Endothelial cell of umbilical vein (primary cell): ENCODE measurements at regions not wholly inside any gene's neighbourhood (a gene's known extent, or its start where the extent isn't known, plus 50 kb on each side); places are given as distances from the start of the nearest gene placed in this dataset.

Source experiments
- BruUV-seq: library from RNA; stranded (reverse); fragments of 400-500 nt; replicated peaks from 2 replicates; lab custom pipeline; 2021; lab: Mats Ljungman, UMichigan
- CTCF ChIA-PET: fragments of 300-600, 350-600 bp; sonication (Branson Sonifier 250); formaldehyde crosslinking; loops from one replicate; lab custom pipeline; 2021; ENCODE audit warnings: antibody characterized with exemption, inconsistent platforms; lab: Charles Lee
- POLR2A ChIA-PET: fragments of 300-600, 350-600 bp; sonication (Branson Sonifier 250); formaldehyde crosslinking; loops from one replicate; lab custom pipeline; 2021; ENCODE audit warnings: antibody characterized with exemption, inconsistent platforms; lab: Charles Lee
- DNase-seq: peaks from one replicate; pipeline ENCODE4 v3.0.0-alpha.2; 2011; ENCODE audit warnings: low read depth, low spot score
- FAIRE-seq: peaks from 2 replicates; lab custom pipeline; 2011; peaks lifted over from hg19 to GRCh38; lab: Jason Lieb, UNC
- H2AFZ ChIP-seq: 2 replicates; pipeline ENCODE4 v1.6.0; 2012; ENCODE audit warnings: low read depth, low read length, control low read depth, inconsistent platforms
- H3K27ac ChIP-seq: 2 replicates; pipeline ENCODE4 v1.5.1; 2011; ENCODE audit warnings: low read depth, mild to moderate bottlenecking, control low read depth, low read length, moderate library complexity; ENCODE audit not compliant: insufficient read depth
- H3K27me3 ChIP-seq, 2 experiments: 2 replicates each; pipeline versions ENCODE4 v1.6.0 to v1.6.1; 2011; ENCODE audit warnings: low read length in 2 of 2, mixed read lengths in 1 of 2; ENCODE audit not compliant: control insufficient read depth in 2 of 2, insufficient read depth in 2 of 2
- H3K36me3 ChIP-seq, 2 experiments: 2 replicates in 1 of 2; 3 replicates in 1 of 2; pipeline ENCODE4 v1.5.1; 2011; ENCODE audit warnings: low read length in 2 of 2, mild to moderate bottlenecking in 1 of 2, moderate library complexity in 1 of 2; ENCODE audit not compliant: control insufficient read depth in 2 of 2, insufficient read depth in 2 of 2; ENCODE audit errors: extremely low read depth in 1 of 2
- H3K4me1 ChIP-seq: 3 replicates; pipeline ENCODE4 v1.5.1; 2011; ENCODE audit warnings: mild to moderate bottlenecking, low read length; ENCODE audit not compliant: control insufficient read depth, insufficient read depth; ENCODE audit errors: extremely low read depth
- H3K4me2 ChIP-seq: 2 replicates; pipeline ENCODE4 v1.6.1; 2011; ENCODE audit warnings: low read length, control low read depth, mixed read lengths; ENCODE audit not compliant: insufficient read depth
- H3K4me3 ChIP-seq, 3 experiments: fragments of 200-600 bp in 1 of 3; sonication (generic), shearing (Covaris generic) in 1 of 3; replicated peaks in 1 of 3; 2 replicates each; pipeline ENCODE4 v1.5.1; 2011 to 2016; ENCODE audit warnings: control low read depth in 3 of 3, low read length in 3 of 3, mild to moderate bottlenecking in 2 of 3, inconsistent platforms in 1 of 3, low read depth in 1 of 3, moderate library complexity in 1 of 3; ENCODE audit not compliant: insufficient read depth in 1 of 3
- H3K79me2 ChIP-seq: 2 replicates; pipeline ENCODE4 v1.6.0; 2012; ENCODE audit warnings: low read length, inconsistent platforms; ENCODE audit not compliant: control insufficient read depth, insufficient read depth
- H3K9ac ChIP-seq: replicated peaks from 2 replicates; pipeline ENCODE3; 2011; ENCODE audit warnings: low read length, control low read depth; ENCODE audit not compliant: insufficient read depth; ENCODE audit errors: extremely low read depth
- H3K9me1 ChIP-seq: replicated peaks from 3 replicates; pipeline ENCODE4 v1.6.0; 2011; ENCODE audit warnings: mild to moderate bottlenecking, low read length; ENCODE audit not compliant: control insufficient read depth, insufficient read depth; ENCODE audit errors: extremely low read depth
- H3K9me3 ChIP-seq: replicated peaks from 2 replicates; pipeline ENCODE4 v1.5.1; 2012; ENCODE audit warnings: low read length, inconsistent platforms; ENCODE audit not compliant: control insufficient read depth, insufficient read depth
- H4K20me1 ChIP-seq: replicated peaks from 2 replicates; pipeline ENCODE3; 2011; ENCODE audit warnings: mild to moderate bottlenecking, low read length; ENCODE audit not compliant: control insufficient read depth, insufficient read depth; ENCODE audit errors: extremely low read depth
- EZH2 ChIP-seq: IDR thresholded peaks from 2 replicates; pipeline ENCODE4 v1.6.1; 2012; ENCODE audit warnings: borderline replicate concordance, low read depth, mild to moderate bottlenecking, moderate library complexity, low read length, inconsistent platforms; ENCODE audit not compliant: severe bottlenecking
- GATA2 ChIP-seq: IDR thresholded peaks from 2 replicates; pipeline ENCODE4 v1.7.0; 2011; ENCODE audit warnings: low read depth, mild to moderate bottlenecking, moderate library complexity, mixed read lengths, low read length; ENCODE audit not compliant: insufficient read length, insufficient read depth
- JUN ChIP-seq: IDR thresholded peaks from 2 replicates; pipeline ENCODE4 v1.6.1; 2011; ENCODE audit warnings: borderline replicate concordance, low read depth; ENCODE audit not compliant: insufficient read length, insufficient read depth
- MYC ChIP-seq: IDR thresholded peaks from one replicate; pipeline ENCODE4 v1.6.1; 2011; ENCODE audit warnings: mild to moderate bottlenecking, low read depth, low read length
- POLR2A ChIP-seq: IDR thresholded peaks from 2 replicates; pipeline ENCODE4 v1.6.1; 2012; ENCODE audit warnings: low read depth, mild to moderate bottlenecking, control low read depth, low read length
- POLR2AphosphoS5 ChIP-seq: IDR thresholded peaks from 2 replicates; pipeline ENCODE4 v1.6.1; 2012; ENCODE audit warnings: low read depth, mild to moderate bottlenecking, control low read depth, low read length, moderate library complexity; ENCODE audit not compliant: insufficient read depth
- dilution Hi-C: fragments of 300-500 bp; cut with MboI; formaldehyde crosslinking; loops from one replicate; pipeline ENCODE4 v1.15.0; 2019; ENCODE audit warnings: low sequenced_read_pairs; ENCODE audit not compliant: extremely low pct_ligation_motif_present
- intact Hi-C: fragments of 100-400 bp; cut with micrococcal nuclease; formaldehyde crosslinking; loops from one replicate; pipeline ENCODE4 v1.10.0; 2022
- TF ChIP-seq, protein P1 (sequence below), 2 donors: IDR thresholded peaks; 1 replicate in 1 of 2; 2 replicates in 1 of 2; pipeline ENCODE4 v1.5.1; 2011; ENCODE audit warnings: low read length in 2 of 2, mild to moderate bottlenecking in 2 of 2, moderate library complexity in 2 of 2, control low read depth in 1 of 2, inconsistent platforms in 1 of 2, low read depth in 1 of 2; ENCODE audit not compliant: insufficient read depth in 1 of 2; ENCODE audit errors: extremely low read depth in 1 of 2
- TF ChIP-seq, protein P2 (sequence below): IDR thresholded peaks from 2 replicates; pipeline ENCODE4 v1.6.1; 2011; ENCODE audit not compliant: insufficient read depth, insufficient read length

DNA sequence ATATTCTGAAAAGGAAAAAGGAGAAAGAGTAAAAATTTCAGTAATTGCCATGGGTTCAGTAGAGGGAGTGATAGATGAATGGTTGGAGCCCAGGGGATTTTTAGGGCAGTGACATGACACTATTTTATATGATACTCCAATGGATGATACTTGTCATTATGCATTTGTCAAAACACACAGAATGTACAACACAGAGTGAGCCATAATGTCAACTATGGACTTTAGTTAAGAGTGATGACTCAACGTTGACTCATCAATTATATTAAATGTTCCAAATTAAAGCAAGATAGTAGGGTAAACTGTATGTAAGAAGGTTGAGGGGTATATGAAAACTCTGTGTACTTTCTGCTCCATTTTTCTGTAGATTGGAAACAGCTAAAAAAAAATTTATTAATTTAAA is 586.4 kb downstream of the TAF11L14 start:
- no peak overlapping the region for H3K4me3 ChIP-seq
- H3K9me3 ChIP-seq = peaks cover 1% of the 10 kb centered on the region
- no peaks in the 10 kb centered on the region for H3K4me1 ChIP-seq
- TF ChIP-seq, protein P1, sequence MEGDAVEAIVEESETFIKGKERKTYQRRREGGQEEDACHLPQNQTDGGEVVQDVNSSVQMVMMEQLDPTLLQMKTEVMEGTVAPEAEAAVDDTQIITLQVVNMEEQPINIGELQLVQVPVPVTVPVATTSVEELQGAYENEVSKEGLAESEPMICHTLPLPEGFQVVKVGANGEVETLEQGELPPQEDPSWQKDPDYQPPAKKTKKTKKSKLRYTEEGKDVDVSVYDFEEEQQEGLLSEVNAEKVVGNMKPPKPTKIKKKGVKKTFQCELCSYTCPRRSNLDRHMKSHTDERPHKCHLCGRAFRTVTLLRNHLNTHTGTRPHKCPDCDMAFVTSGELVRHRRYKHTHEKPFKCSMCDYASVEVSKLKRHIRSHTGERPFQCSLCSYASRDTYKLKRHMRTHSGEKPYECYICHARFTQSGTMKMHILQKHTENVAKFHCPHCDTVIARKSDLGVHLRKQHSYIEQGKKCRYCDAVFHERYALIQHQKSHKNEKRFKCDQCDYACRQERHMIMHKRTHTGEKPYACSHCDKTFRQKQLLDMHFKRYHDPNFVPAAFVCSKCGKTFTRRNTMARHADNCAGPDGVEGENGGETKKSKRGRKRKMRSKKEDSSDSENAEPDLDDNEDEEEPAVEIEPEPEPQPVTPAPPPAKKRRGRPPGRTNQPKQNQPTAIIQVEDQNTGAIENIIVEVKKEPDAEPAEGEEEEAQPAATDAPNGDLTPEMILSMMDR (IDR thresholded peaks at IDR 0.05; ENCODE audit: extremely low read depth in 1 of 2, insufficient read depth in 1 of 2, low read depth in 1 of 2, low read length in 2 of 2) = no peak
- TF ChIP-seq POLR2A (no peak), POLR2AphosphoS5 (no peak), EZH2 (no peak), JUN (no peak), GATA2 (no peak), MYC (no peak)
- TF ChIP-seq, protein P2, sequence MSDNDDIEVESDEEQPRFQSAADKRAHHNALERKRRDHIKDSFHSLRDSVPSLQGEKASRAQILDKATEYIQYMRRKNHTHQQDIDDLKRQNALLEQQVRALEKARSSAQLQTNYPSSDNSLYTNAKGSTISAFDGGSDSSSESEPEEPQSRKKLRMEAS = no peak
- POLR2A ChIA-PET = no interaction called here
- dilution Hi-C loops (no loop called here), intact Hi-C loops (no loop called here)
- no peaks in the 10 kb centered on the region for H3K27me3 ChIP-seq
- H3K36me3 ChIP-seq = no peaks in the 10 kb centered on the region
- no peak overlapping the region for H3K27ac ChIP-seq
- DNase-seq (no peak), FAIRE-seq (no peak)
- H3K79me2 ChIP-seq = no peaks in the 10 kb centered on the region
- H3K9ac ChIP-seq = no peak overlapping the region
- CTCF ChIA-PET = no interaction called here
- H3K9me1 ChIP-seq = no peaks in the 10 kb centered on the region
- BruUV-seq = no TSS peak
- H3K4me2 ChIP-seq = no peak overlapping the region
- H2AFZ ChIP-seq = no peak overlapping the region
- no peaks in the 10 kb centered on the region for H4K20me1 ChIP-seq
